ENCODE measurements at regions not wholly inside any gene's neighbourhood (a gene's known extent, or its start where the extent isn't known, plus 50 kb on each side); places are given as distances from the start of the nearest gene placed in this dataset.

- 96 to 99% (median 98%) methylated on average over 3 of the region's 3 CpGs for WGBS, 3 donors
- Histone ChIP-seq H3K4me3 (no peak overlapping the region), H3K9me3 (no peaks in the 10 kb centered on the region), H3K27ac (no peak overlapping the region), H3K27me3 (no peaks in the 10 kb centered on the region), H3K36me3 (no peaks in the 10 kb centered on the region), H3K4me1 (ENCODE audit: insufficient read depth) (no peaks in the 10 kb centered on the region)
- no peak for DNase-seq
- no peak for TF ChIP-seq CTCF (IDR thresholded peaks at IDR 0.05)
- intact Hi-C loops (cut with DNase I) = no loop called here
These were observed 1013.1 kb downstream of the NR2F1-AS1 start for GRCh38 chr5:92567831-92568450.

GRCh38 chr5:92566113-92566786, 1014.8 kb downstream of the NR2F1-AS1 start:
- no peaks in the 10 kb centered on the region for H3K36me3 ChIP-seq
- no peak for TF ChIP-seq CTCF (IDR thresholded peaks at IDR 0.05)
- no peak for TF ChIP-seq EP300 (IDR thresholded peaks at IDR 0.05)
- no peak for TF ChIP-seq POLR2A (IDR thresholded peaks at IDR 0.05)
- no peak overlapping the region for H3K4me3 ChIP-seq
- no peaks in the 10 kb centered on the region for H3K9me3 ChIP-seq
- H3K4me1 ChIP-seq (ENCODE audit: insufficient read depth) = no peaks in the 10 kb centered on the region
- H3K27ac ChIP-seq = no peak overlapping the region
- DNase-seq = no peak
- H3K27me3 ChIP-seq = no peaks in the 10 kb centered on the region
- WGBS, 3 donors = 25 to 46% (median 32%) methylated on average over 3 of the region's 3 CpGs
- intact Hi-C loops (cut with DNase I) = no loop called here

- no peak overlapping the region for H3K27ac ChIP-seq
- H3K36me3 ChIP-seq = no peaks in the 10 kb centered on the region
- WGBS, 3 donors = 68 to 76% (median 69%) methylated on average over 3 of the region's 3 CpGs
- DNase-seq = no peak
- H3K4me1 ChIP-seq (ENCODE audit: insufficient read depth) = no peaks in the 10 kb centered on the region
- H3K4me3 ChIP-seq = no peak overlapping the region
- intact Hi-C loops (cut with DNase I) = no loop called here
- TF ChIP-seq CTCF (IDR thresholded peaks at IDR 0.05) (no peak), EP300 (IDR thresholded peaks at IDR 0.05) (no peak), POLR2A (IDR thresholded peaks at IDR 0.05) (no peak)
- H3K9me3 ChIP-seq = no peaks in the 10 kb centered on the region
- H3K27me3 ChIP-seq = no peaks in the 10 kb centered on the region
These were observed 1015.3 kb downstream of the NR2F1-AS1 start for GRCh38 chr5:92565673-92566072.

GRCh38 chr5:92562065-92562464, 1019.0 kb downstream of the NR2F1-AS1 start:
- intact Hi-C loops (cut with DNase I) = no loop called here
- Histone ChIP-seq H3K4me1 (ENCODE audit: insufficient read depth) (no peaks in the 10 kb centered on the region), H3K9me3 (no peaks in the 10 kb centered on the region), H3K4me3 (no peak overlapping the region), H3K27ac (no peak overlapping the region), H3K36me3 (no peaks in the 10 kb centered on the region), H3K27me3 (no peaks in the 10 kb centered on the region)
- TF ChIP-seq CTCF (IDR thresholded peaks at IDR 0.05) = no peak
- no peak for TF ChIP-seq POLR2A (IDR thresholded peaks at IDR 0.05)
- TF ChIP-seq EP300 (IDR thresholded peaks at IDR 0.05) = no peak
- DNase-seq = no peak
